ENCODE measurements at regions not wholly inside any gene's neighbourhood (a gene's known extent, or its start where the extent isn't known, plus 50 kb on each side); places are given as distances from the start of the nearest gene placed in this dataset.

- Histone ChIP-seq H3K4me2 (ENCODE audit: low read depth, low read length) (no peak overlapping the region), H4K20me1 (ENCODE audit: insufficient read depth, low read length) (no peaks in the 10 kb centered on the region), H3K9ac (ENCODE audit: low read length) (no peak overlapping the region), H3K4me3 (ENCODE audit: low read length) (no peak overlapping the region), H3K27me3 (replicated peaks; ENCODE audit: insufficient read depth, low read length) (no peaks in the 10 kb centered on the region), H3K9me3 (replicated peaks; ENCODE audit: insufficient read depth, low read length) (no peaks in the 10 kb centered on the region), H3K79me2 (ENCODE audit: low read length) (no peaks in the 10 kb centered on the region), H3F3A (ENCODE audit: insufficient read depth, low read length) (no peaks in the 10 kb centered on the region), H3K9me2 (replicated peaks; ENCODE audit: insufficient read depth, low read length) (no peaks in the 10 kb centered on the region), H3K27ac (ENCODE audit: low read length) (no peak overlapping the region), H3K4me1 (ENCODE audit: low read length) (no peaks in the 10 kb centered on the region), H3K36me3 (replicated peaks; ENCODE audit: insufficient read depth, low read length) (no peaks in the 10 kb centered on the region), H2AFZ (ENCODE audit: low read length) (no peak overlapping the region)
- no peak for DNase-seq
- TF ChIP-seq EZH2phosphoT487 (IDR thresholded peaks at IDR 0.05; ENCODE audit: low read length), result no peak
- TF ChIP-seq EZH2 (optimal IDR thresholded peaks at IDR 0.05; ENCODE audit: low read depth, low read length), result no peak
- no peak for TF ChIP-seq CTCF (IDR thresholded peaks at IDR 0.05; ENCODE audit: low read length)
Observed at GRCh38 chr11:104583857-104584256, 314.4 kb downstream of the CASP12 start.

GRCh38 chr11:104582431-104582830, 315.8 kb downstream of the CASP12 start:
- Histone ChIP-seq H3K27me3 (replicated peaks; ENCODE audit: insufficient read depth, low read length) (no peaks in the 10 kb centered on the region), H3K9me3 (replicated peaks; ENCODE audit: insufficient read depth, low read length) (no peaks in the 10 kb centered on the region), H3K36me3 (replicated peaks; ENCODE audit: insufficient read depth, low read length) (no peaks in the 10 kb centered on the region), H4K20me1 (ENCODE audit: insufficient read depth, low read length) (no peaks in the 10 kb centered on the region), H2AFZ (ENCODE audit: low read length) (no peak overlapping the region), H3K27ac (ENCODE audit: low read length) (no peak overlapping the region), H3K9ac (ENCODE audit: low read length) (no peak overlapping the region), H3K4me3 (ENCODE audit: low read length) (no peak overlapping the region), H3K4me2 (ENCODE audit: low read depth, low read length) (no peak overlapping the region), H3F3A (ENCODE audit: insufficient read depth, low read length) (no peaks in the 10 kb centered on the region), H3K79me2 (ENCODE audit: low read length) (no peaks in the 10 kb centered on the region), H3K4me1 (ENCODE audit: low read length) (no peaks in the 10 kb centered on the region), H3K9me2 (replicated peaks; ENCODE audit: insufficient read depth, low read length) (no peaks in the 10 kb centered on the region)
- TF ChIP-seq CTCF (IDR thresholded peaks at IDR 0.05; ENCODE audit: low read length) (no peak), EZH2 (optimal IDR thresholded peaks at IDR 0.05; ENCODE audit: low read depth, low read length) (no peak), EZH2phosphoT487 (IDR thresholded peaks at IDR 0.05; ENCODE audit: low read length) (no peak)
- DNase-seq, result no peak

GRCh38 chr11:104581246-104581980, 316.8 kb downstream of the CASP12 start:
- H3K79me2 ChIP-seq (ENCODE audit: low read length), result no peaks in the 10 kb centered on the region
- TF ChIP-seq CTCF (IDR thresholded peaks at IDR 0.05; ENCODE audit: low read length) (no peak), EZH2phosphoT487 (IDR thresholded peaks at IDR 0.05; ENCODE audit: low read length) (no peak), EZH2 (optimal IDR thresholded peaks at IDR 0.05; ENCODE audit: low read depth, low read length) (no peak)
- H3K9me2 ChIP-seq (replicated peaks; ENCODE audit: insufficient read depth, low read length), result no peaks in the 10 kb centered on the region
- no peak for DNase-seq
- no peak overlapping the region for H2AFZ ChIP-seq (ENCODE audit: low read length)
- H3K36me3 ChIP-seq (replicated peaks; ENCODE audit: insufficient read depth, low read length), result no peaks in the 10 kb centered on the region
- no peaks in the 10 kb centered on the region for H3F3A ChIP-seq (ENCODE audit: insufficient read depth, low read length)
- H3K27ac ChIP-seq (ENCODE audit: low read length), result no peak overlapping the region
- no peak overlapping the region for H3K4me3 ChIP-seq (ENCODE audit: low read length)
- no peak overlapping the region for H3K9ac ChIP-seq (ENCODE audit: low read length)
- no peak overlapping the region for H3K4me2 ChIP-seq (ENCODE audit: low read depth, low read length)
- no peaks in the 10 kb centered on the region for H3K4me1 ChIP-seq (ENCODE audit: low read length)
- H4K20me1 ChIP-seq (ENCODE audit: insufficient read depth, low read length), result no peaks in the 10 kb centered on the region
- H3K27me3 ChIP-seq (replicated peaks; ENCODE audit: insufficient read depth, low read length), result no peaks in the 10 kb centered on the region
- no peaks in the 10 kb centered on the region for H3K9me3 ChIP-seq (replicated peaks; ENCODE audit: insufficient read depth, low read length)
